ENCODE measurements at regions not wholly inside any gene's neighbourhood (a gene's known extent, or its start where the extent isn't known, plus 50 kb on each side); places are given as distances from the start of the nearest gene placed in this dataset.

DNA sequence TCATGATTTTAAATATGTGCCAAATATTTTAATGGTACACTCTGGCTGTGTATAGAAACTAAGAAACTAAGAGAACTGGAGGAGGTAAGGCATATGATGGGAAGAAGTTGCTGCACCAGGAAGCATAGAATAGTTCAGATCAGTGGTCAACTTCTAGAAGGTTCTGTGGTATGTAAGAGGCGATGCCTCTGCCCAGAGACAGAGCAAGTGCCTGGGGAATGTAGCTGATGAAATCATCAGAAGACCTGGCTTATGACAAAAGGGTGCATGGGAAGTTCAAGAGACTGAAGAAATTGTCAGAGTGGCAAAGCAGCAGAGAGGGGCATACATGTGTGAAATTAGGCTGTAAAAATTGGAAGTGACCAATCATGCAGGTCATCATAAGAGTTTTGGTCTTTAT, 580.8 kb downstream of the BMP2 start:
- TF ChIP-seq, protein P1, sequence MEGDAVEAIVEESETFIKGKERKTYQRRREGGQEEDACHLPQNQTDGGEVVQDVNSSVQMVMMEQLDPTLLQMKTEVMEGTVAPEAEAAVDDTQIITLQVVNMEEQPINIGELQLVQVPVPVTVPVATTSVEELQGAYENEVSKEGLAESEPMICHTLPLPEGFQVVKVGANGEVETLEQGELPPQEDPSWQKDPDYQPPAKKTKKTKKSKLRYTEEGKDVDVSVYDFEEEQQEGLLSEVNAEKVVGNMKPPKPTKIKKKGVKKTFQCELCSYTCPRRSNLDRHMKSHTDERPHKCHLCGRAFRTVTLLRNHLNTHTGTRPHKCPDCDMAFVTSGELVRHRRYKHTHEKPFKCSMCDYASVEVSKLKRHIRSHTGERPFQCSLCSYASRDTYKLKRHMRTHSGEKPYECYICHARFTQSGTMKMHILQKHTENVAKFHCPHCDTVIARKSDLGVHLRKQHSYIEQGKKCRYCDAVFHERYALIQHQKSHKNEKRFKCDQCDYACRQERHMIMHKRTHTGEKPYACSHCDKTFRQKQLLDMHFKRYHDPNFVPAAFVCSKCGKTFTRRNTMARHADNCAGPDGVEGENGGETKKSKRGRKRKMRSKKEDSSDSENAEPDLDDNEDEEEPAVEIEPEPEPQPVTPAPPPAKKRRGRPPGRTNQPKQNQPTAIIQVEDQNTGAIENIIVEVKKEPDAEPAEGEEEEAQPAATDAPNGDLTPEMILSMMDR (optimal IDR thresholded peaks at IDR 0.05 in 1 of 3, IDR thresholded peaks at IDR 0.05 in 1 of 3, conservative IDR thresholded peaks at IDR 0.05 in 1 of 3; ENCODE audit: extremely low read depth in 1 of 3, insufficient read depth in 2 of 3, low read length in 3 of 3), result no peak
- TF ChIP-seq EZH2 (IDR thresholded peaks at IDR 0.05; ENCODE audit: low read length), result no peak

All from keratinocyte (primary cell).